ENCODE measurements at regions not wholly inside any gene's neighbourhood (a gene's known extent, or its start where the extent isn't known, plus 50 kb on each side); places are given as distances from the start of the nearest gene placed in this dataset.

DNA sequence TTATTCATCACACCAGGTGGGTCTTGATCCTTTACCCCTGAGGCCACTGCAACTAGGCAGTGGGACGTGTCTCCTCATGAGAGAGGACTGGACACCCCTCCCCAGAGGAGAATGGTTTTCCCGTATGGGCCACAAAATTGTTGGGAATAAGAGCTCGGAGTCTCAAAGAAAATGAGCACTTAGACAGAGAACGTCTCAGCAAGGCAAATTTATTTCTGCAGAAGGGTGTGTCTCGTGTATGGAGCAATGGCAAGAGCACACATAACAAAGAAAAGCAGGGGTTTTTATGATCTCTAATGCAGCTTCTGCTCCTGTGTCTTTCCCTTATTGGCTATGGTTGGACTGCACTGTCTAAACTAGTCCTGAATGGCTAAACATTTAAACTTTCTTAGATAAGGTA, 803.5 kb downstream of the PLOD2 start:
- no peaks in the 10 kb centered on the region for H3K4me1 ChIP-seq (ENCODE audit: insufficient read depth, low read length)
- H3K9me3 ChIP-seq (ENCODE audit: low read length): peaks cover 16% of the 10 kb centered on the region
- no peak overlapping the region for H3K4me3 ChIP-seq (ENCODE audit: low read length)
- H3K27me3 ChIP-seq (ENCODE audit: insufficient read depth, low read length): no peaks in the 10 kb centered on the region
- H3K36me3 ChIP-seq (ENCODE audit: insufficient read depth, low read length): no peaks in the 10 kb centered on the region
- H2AFZ ChIP-seq (ENCODE audit: low read depth, low read length): no peak overlapping the region

DNA sequence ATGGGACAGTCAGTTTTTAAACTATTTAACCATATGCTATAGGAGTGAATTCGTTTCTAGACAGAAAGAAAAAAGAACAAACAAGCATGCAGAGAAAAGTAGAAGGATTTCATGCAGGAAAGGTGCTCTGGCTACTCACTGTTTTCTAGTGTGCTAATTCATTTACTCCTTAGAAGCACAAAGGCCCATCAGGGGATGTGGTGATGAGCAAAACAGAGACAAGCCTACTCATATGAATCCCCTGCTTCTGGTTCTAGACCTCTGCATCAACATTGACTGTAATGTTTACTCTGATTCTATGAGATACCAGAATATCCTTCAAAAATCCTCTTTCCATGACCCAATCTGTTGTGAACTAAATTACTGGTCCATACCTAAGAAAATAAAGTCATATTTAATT, 801.9 kb downstream of the PLOD2 start:
- peaks cover 16% of the 10 kb centered on the region for H3K9me3 ChIP-seq (ENCODE audit: low read length)

GRCh38 chr3:145368748-145369147, 792.2 kb downstream of the PLOD2 start:
- H2AFZ ChIP-seq (ENCODE audit: low read depth, low read length): no peak overlapping the region
- H3K4me3 ChIP-seq (ENCODE audit: low read length): no peak overlapping the region
- no peaks in the 10 kb centered on the region for H3K36me3 ChIP-seq (ENCODE audit: insufficient read depth, low read length)
- H3K27me3 ChIP-seq (ENCODE audit: insufficient read depth, low read length): no peaks in the 10 kb centered on the region
- no peaks in the 10 kb centered on the region for H3K4me1 ChIP-seq (ENCODE audit: insufficient read depth, low read length)
- no peaks in the 10 kb centered on the region for H3K9me3 ChIP-seq (ENCODE audit: low read length)

More for the DNA sequence above, 801.9 kb downstream of the PLOD2 start:
- no peak overlapping the region for H2AFZ ChIP-seq (ENCODE audit: low read depth, low read length)
- H3K4me1 ChIP-seq (ENCODE audit: insufficient read depth, low read length): no peaks in the 10 kb centered on the region
- no peak overlapping the region for H3K4me3 ChIP-seq (ENCODE audit: low read length)
- H3K27me3 ChIP-seq (ENCODE audit: insufficient read depth, low read length): no peaks in the 10 kb centered on the region
- H3K36me3 ChIP-seq (ENCODE audit: insufficient read depth, low read length): no peaks in the 10 kb centered on the region

GRCh38 chr3:145370870-145371269, 790.1 kb downstream of the PLOD2 start:
- H3K4me3 ChIP-seq (ENCODE audit: low read length): no peak overlapping the region
- peaks cover 2% of the 10 kb centered on the region for H3K4me1 ChIP-seq (ENCODE audit: insufficient read depth, low read length)
- no peaks in the 10 kb centered on the region for H3K27me3 ChIP-seq (ENCODE audit: insufficient read depth, low read length)
- H2AFZ ChIP-seq (ENCODE audit: low read depth, low read length): no peak overlapping the region
- no peaks in the 10 kb centered on the region for H3K9me3 ChIP-seq (ENCODE audit: low read length)
- H3K36me3 ChIP-seq (ENCODE audit: insufficient read depth, low read length): no peaks in the 10 kb centered on the region

- no peak overlapping the region for H2AFZ ChIP-seq (ENCODE audit: low read depth, low read length)
- H3K4me3 ChIP-seq (ENCODE audit: low read length): no peak overlapping the region
- peaks cover 2% of the 10 kb centered on the region for H3K4me1 ChIP-seq (ENCODE audit: insufficient read depth, low read length)
- no peaks in the 10 kb centered on the region for H3K36me3 ChIP-seq (ENCODE audit: insufficient read depth, low read length)
- H3K27me3 ChIP-seq (ENCODE audit: insufficient read depth, low read length): no peaks in the 10 kb centered on the region
- H3K9me3 ChIP-seq (ENCODE audit: low read length): no peaks in the 10 kb centered on the region
Observed at GRCh38 chr3:145377301-145377700, 783.7 kb downstream of the PLOD2 start.

DNA sequence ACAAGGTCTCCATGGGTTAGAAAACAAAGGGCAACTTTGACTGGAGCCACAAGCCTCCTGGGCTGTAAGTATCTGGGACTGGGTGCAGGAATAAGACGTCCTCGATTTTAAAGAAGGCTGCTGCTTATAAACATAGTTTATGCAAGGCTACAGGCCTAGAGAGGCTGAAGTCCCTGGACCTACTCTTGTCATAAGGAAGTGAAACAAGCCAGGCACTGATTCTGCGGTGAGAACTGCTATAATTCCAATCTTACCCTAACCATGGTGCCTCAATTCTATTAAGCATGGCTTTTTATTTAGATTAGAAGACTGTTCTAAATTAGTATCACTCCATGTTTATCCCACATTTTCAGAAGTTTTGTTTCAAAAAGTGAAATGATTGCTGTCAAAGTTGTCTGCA, 777.6 kb downstream of the PLOD2 start:
- H3K9me3 ChIP-seq (ENCODE audit: low read length): no peaks in the 10 kb centered on the region
- no peaks in the 10 kb centered on the region for H3K36me3 ChIP-seq (ENCODE audit: insufficient read depth, low read length)
- H2AFZ ChIP-seq (ENCODE audit: low read depth, low read length): no peak overlapping the region
- H3K27me3 ChIP-seq (ENCODE audit: insufficient read depth, low read length): no peaks in the 10 kb centered on the region
- H3K4me3 ChIP-seq (ENCODE audit: low read length): no peak overlapping the region
- H3K4me1 ChIP-seq (ENCODE audit: insufficient read depth, low read length): no peaks in the 10 kb centered on the region

- no peaks in the 10 kb centered on the region for H3K9me3 ChIP-seq (ENCODE audit: low read length)
- no peaks in the 10 kb centered on the region for H3K36me3 ChIP-seq (ENCODE audit: insufficient read depth, low read length)
- H3K4me3 ChIP-seq (ENCODE audit: low read length): no peak overlapping the region
- no peaks in the 10 kb centered on the region for H3K27me3 ChIP-seq (ENCODE audit: insufficient read depth, low read length)
- no peaks in the 10 kb centered on the region for H3K4me1 ChIP-seq (ENCODE audit: insufficient read depth, low read length)
- no peak overlapping the region for H2AFZ ChIP-seq (ENCODE audit: low read depth, low read length)
Observed at GRCh38 chr3:145384307-145384706, 776.7 kb downstream of the PLOD2 start.

DNA sequence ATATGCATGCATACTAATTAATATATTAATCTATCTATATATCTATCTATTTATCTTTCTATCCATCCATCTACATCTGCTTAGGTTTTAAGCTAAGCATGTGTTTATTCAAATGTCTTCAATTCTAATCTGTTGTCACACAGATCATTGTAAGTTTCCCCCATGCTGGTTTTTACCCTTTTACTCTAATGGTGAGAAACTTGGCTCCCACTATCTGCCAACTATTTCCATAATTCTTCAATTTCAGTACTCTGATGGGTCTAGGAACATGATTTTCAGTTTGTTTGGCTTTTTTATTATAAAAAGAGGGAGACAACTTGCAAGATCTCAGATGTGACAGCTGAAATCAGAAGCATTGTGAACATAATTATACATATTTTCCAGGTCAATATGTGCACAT, 773.8 kb downstream of the PLOD2 start:
- Histone ChIP-seq H3K9me3 (ENCODE audit: low read length) (no peaks in the 10 kb centered on the region), H3K36me3 (ENCODE audit: insufficient read depth, low read length) (no peaks in the 10 kb centered on the region), H3K27me3 (ENCODE audit: insufficient read depth, low read length) (no peaks in the 10 kb centered on the region), H3K4me3 (ENCODE audit: low read length) (no peak overlapping the region), H3K4me1 (ENCODE audit: insufficient read depth, low read length) (no peaks in the 10 kb centered on the region), H2AFZ (ENCODE audit: low read depth, low read length) (no peak overlapping the region)

GRCh38 chr3:145395421-145395820, 765.6 kb downstream of the PLOD2 start:
- Histone ChIP-seq H3K9me3 (ENCODE audit: low read length) (no peaks in the 10 kb centered on the region), H2AFZ (ENCODE audit: low read depth, low read length) (no peak overlapping the region), H3K36me3 (ENCODE audit: insufficient read depth, low read length) (no peaks in the 10 kb centered on the region), H3K4me3 (ENCODE audit: low read length) (no peak overlapping the region), H3K27me3 (ENCODE audit: insufficient read depth, low read length) (no peaks in the 10 kb centered on the region), H3K4me1 (ENCODE audit: insufficient read depth, low read length) (no peaks in the 10 kb centered on the region)

DNA sequence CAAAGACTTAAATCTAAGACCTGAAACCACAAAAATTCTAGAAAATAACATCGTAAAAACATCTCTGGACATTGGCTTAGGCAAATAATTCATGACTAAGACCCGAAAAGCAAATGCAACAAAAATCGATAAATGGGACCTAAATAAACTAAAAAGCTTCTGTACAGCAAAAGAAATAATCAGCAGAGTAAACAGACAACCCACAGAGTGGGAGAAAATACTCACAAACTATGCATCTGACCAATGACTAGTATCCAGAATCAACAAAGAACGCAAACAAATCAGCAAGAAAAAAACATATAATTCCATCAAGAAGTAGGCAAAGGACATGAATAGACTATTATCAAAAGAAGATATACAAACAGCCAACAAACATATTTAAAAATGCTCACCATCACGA, 749.4 kb downstream of the PLOD2 start:
- Histone ChIP-seq H2AFZ (ENCODE audit: low read depth, low read length) (no peak overlapping the region), H3K36me3 (ENCODE audit: insufficient read depth, low read length) (no peaks in the 10 kb centered on the region), H3K27me3 (ENCODE audit: insufficient read depth, low read length) (no peaks in the 10 kb centered on the region)

GRCh38 chr3:145417678-145418077, 743.3 kb downstream of the PLOD2 start:
- Histone ChIP-seq H3K4me1 (ENCODE audit: insufficient read depth, low read length) (no peaks in the 10 kb centered on the region), H3K27me3 (ENCODE audit: insufficient read depth, low read length) (no peaks in the 10 kb centered on the region), H3K4me3 (ENCODE audit: low read length) (no peak overlapping the region), H2AFZ (ENCODE audit: low read depth, low read length) (no peak overlapping the region), H3K9me3 (ENCODE audit: low read length) (no peaks in the 10 kb centered on the region), H3K36me3 (ENCODE audit: insufficient read depth, low read length) (no peaks in the 10 kb centered on the region)

More for the DNA sequence above, 749.4 kb downstream of the PLOD2 start:
- Histone ChIP-seq H3K4me3 (ENCODE audit: low read length) (no peak overlapping the region), H3K9me3 (ENCODE audit: low read length) (no peaks in the 10 kb centered on the region), H3K4me1 (ENCODE audit: insufficient read depth, low read length) (no peaks in the 10 kb centered on the region)

GRCh38 chr3:145422556-145422955, 738.4 kb downstream of the PLOD2 start:
- Histone ChIP-seq H3K9me3 (ENCODE audit: low read length) (no peaks in the 10 kb centered on the region), H3K4me1 (ENCODE audit: insufficient read depth, low read length) (no peaks in the 10 kb centered on the region), H3K36me3 (ENCODE audit: insufficient read depth, low read length) (no peaks in the 10 kb centered on the region), H2AFZ (ENCODE audit: low read depth, low read length) (no peak overlapping the region), H3K27me3 (ENCODE audit: insufficient read depth, low read length) (no peaks in the 10 kb centered on the region), H3K4me3 (ENCODE audit: low read length) (no peak overlapping the region)

GRCh38 chr3:145427355-145427754, 733.6 kb downstream of the PLOD2 start:
- no peaks in the 10 kb centered on the region for H3K36me3 ChIP-seq (ENCODE audit: insufficient read depth, low read length)
- no peak overlapping the region for H2AFZ ChIP-seq (ENCODE audit: low read depth, low read length)
- H3K27me3 ChIP-seq (ENCODE audit: insufficient read depth, low read length): no peaks in the 10 kb centered on the region
- H3K9me3 ChIP-seq (ENCODE audit: low read length): no peaks in the 10 kb centered on the region
- no peak overlapping the region for H3K4me3 ChIP-seq (ENCODE audit: low read length)
- no peaks in the 10 kb centered on the region for H3K4me1 ChIP-seq (ENCODE audit: insufficient read depth, low read length)

DNA sequence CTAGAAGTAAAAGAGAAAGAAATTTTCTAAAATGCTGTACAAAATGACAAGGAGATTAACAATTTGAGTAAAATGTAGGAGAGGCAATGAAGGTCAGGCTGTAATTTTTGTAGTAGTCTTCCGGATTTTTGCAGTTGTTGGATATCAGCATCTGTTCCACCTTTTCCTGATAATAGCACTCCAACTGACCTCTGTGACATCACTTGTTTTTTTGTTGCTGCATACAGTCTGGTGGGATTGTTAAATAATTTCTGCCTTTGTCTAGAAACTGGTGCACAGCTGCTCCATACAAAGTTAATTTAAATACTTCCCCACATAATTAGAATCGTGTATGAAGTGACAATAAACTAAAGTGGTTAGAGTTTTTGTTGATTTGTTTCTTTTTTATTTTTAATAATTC, 731.4 kb downstream of the PLOD2 start:
- Histone ChIP-seq H3K27me3 (ENCODE audit: insufficient read depth, low read length) (no peaks in the 10 kb centered on the region), H3K4me3 (ENCODE audit: low read length) (no peak overlapping the region), H3K36me3 (ENCODE audit: insufficient read depth, low read length) (no peaks in the 10 kb centered on the region), H2AFZ (ENCODE audit: low read depth, low read length) (no peak overlapping the region), H3K9me3 (ENCODE audit: low read length) (no peaks in the 10 kb centered on the region), H3K4me1 (ENCODE audit: insufficient read depth, low read length) (no peaks in the 10 kb centered on the region)
